Caco-2 (cell line): ENCODE measurements at regions not wholly inside any gene's neighbourhood (a gene's known extent, or its start where the extent isn't known, plus 50 kb on each side); places are given as distances from the start of the nearest gene placed in this dataset.

Experiments used
- BruUV-seq: library from RNA; stranded (reverse); fragments of 400-500 nt; replicated peaks from 2 replicates; lab custom pipeline; 2021; lab: Mats Ljungman, UMichigan
- CTCF ChIA-PET: fragments of 300-600 bp; sonication (Branson Sonifier 250); formaldehyde crosslinking; loops from one replicate; lab custom pipeline; 2022; ENCODE audit warnings: antibody characterized with exemption; lab: Charles Lee
- POLR2A ChIA-PET: fragments of 300-600 bp; sonication (Branson Sonifier 250); formaldehyde crosslinking; loops from one replicate; lab custom pipeline; 2022; ENCODE audit warnings: antibody characterized with exemption; lab: Charles Lee
- DNase-seq, 2 experiments: peaks; one replicate each; pipeline versions ENCODE4 v3.0.0 to v3.0.0-alpha.2; 2020 to 2022
- H3K27me3 ChIP-seq: replicated peaks from 2 replicates; pipeline ENCODE4 v1.6.0; 2011; ENCODE audit warnings: low read length; ENCODE audit not compliant: control insufficient read depth, insufficient read depth
- H3K36me3 ChIP-seq: 2 replicates; pipeline ENCODE4 v1.5.1; 2011; ENCODE audit warnings: low read length; ENCODE audit not compliant: control insufficient read depth, insufficient read depth
- H3K4me1 ChIP-seq: fragments of 250-450 bp; sonication (Bioruptor Pico); 2 replicates; pipeline ENCODE4 v1.5.1; 2020; ENCODE audit warnings: mild to moderate bottlenecking
- H3K4me3 ChIP-seq: 2 replicates; pipeline ENCODE4 v1.5.1; 2011; ENCODE audit warnings: low read depth, mild to moderate bottlenecking, control low read depth, low read length
- H3K9me3 ChIP-seq: fragments of 250-450 bp; sonication (Bioruptor Pico); 2 replicates; pipeline ENCODE4 v1.5.1; 2020; ENCODE audit warnings: mild to moderate bottlenecking, moderate library complexity
- H3K27ac Mint-ChIP-seq: one replicate; pipeline ENCODE4 v1.8.0; 2022; ENCODE audit warnings: mixed read lengths; ENCODE audit not compliant: unreplicated experiment
- H3K27me3 Mint-ChIP-seq: one replicate; pipeline ENCODE4 v1.8.0; 2022; ENCODE audit warnings: mixed read lengths; ENCODE audit not compliant: insufficient read depth, unreplicated experiment
- H3K36me3 Mint-ChIP-seq: one replicate; pipeline ENCODE4 v1.8.0; 2022; ENCODE audit warnings: mild to moderate bottlenecking, mixed read lengths; ENCODE audit not compliant: insufficient read depth, unreplicated experiment
- H3K4me1 Mint-ChIP-seq: one replicate; pipeline ENCODE4 v1.8.0; 2022; ENCODE audit warnings: low read depth, mixed read lengths; ENCODE audit not compliant: unreplicated experiment
- H3K4me3 Mint-ChIP-seq: one replicate; pipeline ENCODE4 v1.8.0; 2022; ENCODE audit warnings: mild to moderate bottlenecking, moderate library complexity, mixed read lengths; ENCODE audit not compliant: unreplicated experiment
- H3K9me3 Mint-ChIP-seq: one replicate; pipeline ENCODE4 v1.8.0; 2022; ENCODE audit warnings: mixed read lengths; ENCODE audit not compliant: unreplicated experiment
- intact Hi-C: fragments of 100-400 bp; cut with micrococcal nuclease; formaldehyde crosslinking; loops from one replicate; pipeline ENCODE4 v1.10.0; 2022; ENCODE audit not compliant: unreplicated experiment
- TF ChIP-seq, protein P1 (sequence below), 2 experiments: fragments of 200-600 bp in 1 of 2; IDR thresholded peaks; 1 replicate in 1 of 2; 2 replicates in 1 of 2; pipeline versions ENCODE4 v1.5.1 to v1.8.0; 2011 to 2022; ENCODE audit warnings: antibody characterized with exemption in 1 of 2, control low read depth in 1 of 2, inconsistent platforms in 1 of 2, low read depth in 1 of 2, low read length in 1 of 2, mild to moderate bottlenecking in 1 of 2, moderate library complexity in 1 of 2; ENCODE audit not compliant: insufficient read depth in 1 of 2, severe bottlenecking in 1 of 2, unreplicated experiment in 1 of 2

- ChIA-PET POLR2A (no interaction called here), CTCF (no interaction called here)
- H3K36me3 Mint-ChIP-seq, result no peaks in the 10 kb centered on the region
- TF ChIP-seq, protein P1, sequence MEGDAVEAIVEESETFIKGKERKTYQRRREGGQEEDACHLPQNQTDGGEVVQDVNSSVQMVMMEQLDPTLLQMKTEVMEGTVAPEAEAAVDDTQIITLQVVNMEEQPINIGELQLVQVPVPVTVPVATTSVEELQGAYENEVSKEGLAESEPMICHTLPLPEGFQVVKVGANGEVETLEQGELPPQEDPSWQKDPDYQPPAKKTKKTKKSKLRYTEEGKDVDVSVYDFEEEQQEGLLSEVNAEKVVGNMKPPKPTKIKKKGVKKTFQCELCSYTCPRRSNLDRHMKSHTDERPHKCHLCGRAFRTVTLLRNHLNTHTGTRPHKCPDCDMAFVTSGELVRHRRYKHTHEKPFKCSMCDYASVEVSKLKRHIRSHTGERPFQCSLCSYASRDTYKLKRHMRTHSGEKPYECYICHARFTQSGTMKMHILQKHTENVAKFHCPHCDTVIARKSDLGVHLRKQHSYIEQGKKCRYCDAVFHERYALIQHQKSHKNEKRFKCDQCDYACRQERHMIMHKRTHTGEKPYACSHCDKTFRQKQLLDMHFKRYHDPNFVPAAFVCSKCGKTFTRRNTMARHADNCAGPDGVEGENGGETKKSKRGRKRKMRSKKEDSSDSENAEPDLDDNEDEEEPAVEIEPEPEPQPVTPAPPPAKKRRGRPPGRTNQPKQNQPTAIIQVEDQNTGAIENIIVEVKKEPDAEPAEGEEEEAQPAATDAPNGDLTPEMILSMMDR (IDR thresholded peaks at IDR 0.05; ENCODE audit: insufficient read depth in 1 of 2, low read depth in 1 of 2, low read length in 1 of 2, severe bottlenecking in 1 of 2, unreplicated experiment in 1 of 2), result no peak
- intact Hi-C loops, result no loop called here
- H3K4me3 Mint-ChIP-seq, result no peak overlapping the region
- Histone ChIP-seq H3K27me3 (no peaks in the 10 kb centered on the region), H3K9me3 (no peaks in the 10 kb centered on the region), H3K36me3 (no peaks in the 10 kb centered on the region), H3K4me1 (no peaks in the 10 kb centered on the region), H3K4me3 (no peak overlapping the region)
- no peaks in the 10 kb centered on the region for H3K9me3 Mint-ChIP-seq
- DNase-seq, result no peak
- H3K4me1 Mint-ChIP-seq, result no peaks in the 10 kb centered on the region
- no TSS peak for BruUV-seq
- no peak overlapping the region for H3K27ac Mint-ChIP-seq
- no peaks in the 10 kb centered on the region for H3K27me3 Mint-ChIP-seq
Observed at GRCh38 chr14:29242755-29243754, 476.5 kb downstream of the FOXG1 start.

DNA sequence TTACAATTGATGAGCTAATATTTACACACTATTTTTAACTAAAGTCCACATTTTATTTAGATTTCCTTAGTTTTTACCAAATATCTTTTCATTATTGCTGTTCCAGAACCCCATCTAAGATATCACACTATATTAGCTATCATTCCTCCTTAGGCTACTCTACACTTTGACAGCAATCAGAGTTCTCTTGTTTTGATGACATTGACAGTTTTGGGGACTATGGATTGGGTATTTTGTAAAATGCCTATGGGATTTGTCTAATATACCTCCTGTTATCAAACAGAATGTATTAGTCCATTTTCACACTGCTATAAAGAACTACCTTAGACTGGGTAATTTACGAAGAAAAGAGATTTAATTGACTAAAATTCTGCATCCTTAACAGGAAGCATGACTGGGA is 489.1 kb downstream of the FOXG1 start:
- ChIA-PET POLR2A (no interaction called here), CTCF (no interaction called here)
- no peaks in the 10 kb centered on the region for H3K36me3 ChIP-seq
- Mint-ChIP-seq H3K27me3 (no peaks in the 10 kb centered on the region), H3K4me1 (no peaks in the 10 kb centered on the region), H3K4me3 (no peak overlapping the region), H3K36me3 (no peaks in the 10 kb centered on the region), H3K27ac (no peak overlapping the region), H3K9me3 (no peaks in the 10 kb centered on the region)
- no peak for DNase-seq
- intact Hi-C loops, result no loop called here
- H3K4me1 ChIP-seq, result no peaks in the 10 kb centered on the region
- no peaks in the 10 kb centered on the region for H3K27me3 ChIP-seq
- no TSS peak for BruUV-seq
- TF ChIP-seq, protein P1 (IDR thresholded peaks at IDR 0.05; ENCODE audit: insufficient read depth in 1 of 2, low read depth in 1 of 2, low read length in 1 of 2, severe bottlenecking in 1 of 2, unreplicated experiment in 1 of 2), result no peak
- H3K9me3 ChIP-seq, result no peaks in the 10 kb centered on the region
- H3K4me3 ChIP-seq, result no peak overlapping the region

GRCh38 chr14:29262979-29263378 is 496.4 kb downstream of the FOXG1 start:
- H3K27me3 Mint-ChIP-seq, result no peaks in the 10 kb centered on the region
- no peaks in the 10 kb centered on the region for H3K27me3 ChIP-seq
- H3K27ac Mint-ChIP-seq, result no peak overlapping the region
- no peak overlapping the region for H3K4me3 ChIP-seq
- BruUV-seq, result no TSS peak
- H3K4me1 Mint-ChIP-seq, result no peaks in the 10 kb centered on the region
- CTCF ChIA-PET, result no interaction called here
- no peaks in the 10 kb centered on the region for H3K9me3 Mint-ChIP-seq
- H3K4me3 Mint-ChIP-seq, result no peak overlapping the region
- POLR2A ChIA-PET, result no interaction called here
- no peaks in the 10 kb centered on the region for H3K36me3 ChIP-seq
- H3K9me3 ChIP-seq, result no peaks in the 10 kb centered on the region
- intact Hi-C loops, result no loop called here
- H3K36me3 Mint-ChIP-seq, result no peaks in the 10 kb centered on the region
- no peaks in the 10 kb centered on the region for H3K4me1 ChIP-seq
- TF ChIP-seq, protein P1 (IDR thresholded peaks at IDR 0.05; ENCODE audit: insufficient read depth in 1 of 2, low read depth in 1 of 2, low read length in 1 of 2, severe bottlenecking in 1 of 2, unreplicated experiment in 1 of 2), result no peak
- no peak for DNase-seq
